HG03280 (cell line): ENCODE measurements at regions not wholly inside any gene's neighbourhood (a gene's known extent, or its start where the extent isn't known, plus 50 kb on each side); places are given as distances from the start of the nearest gene placed in this dataset.
"Not testable (repeated sequence)": the region's sequence is repeated elsewhere in the genome, so short reads cannot be mapped to it uniquely, and the experiment has no call there.

ENCODE experiments used
- ATAC-seq: cut with Tn5 transposase; IDR thresholded peaks from one replicate; pipeline ENCODE4 v1.9.1; 2021; ENCODE audit warnings: mild to moderate bottlenecking, moderate library complexity; ENCODE audit not compliant: unreplicated experiment

GRCh38 chr2:88857274-88857741, 165.8 kb downstream of the RPIA start:
- no peak for ATAC-seq

- ATAC-seq, result no peak
Measured at GRCh38 chr2:88857951-88858411, 166.5 kb downstream of the RPIA start.

GRCh38 chr2:88859461-88859860, 168.0 kb downstream of the RPIA start:
- ATAC-seq, result no peak

- ATAC-seq, result no peak
Measured at GRCh38 chr2:88860421-88861075, 169.1 kb downstream of the RPIA start.

DNA sequence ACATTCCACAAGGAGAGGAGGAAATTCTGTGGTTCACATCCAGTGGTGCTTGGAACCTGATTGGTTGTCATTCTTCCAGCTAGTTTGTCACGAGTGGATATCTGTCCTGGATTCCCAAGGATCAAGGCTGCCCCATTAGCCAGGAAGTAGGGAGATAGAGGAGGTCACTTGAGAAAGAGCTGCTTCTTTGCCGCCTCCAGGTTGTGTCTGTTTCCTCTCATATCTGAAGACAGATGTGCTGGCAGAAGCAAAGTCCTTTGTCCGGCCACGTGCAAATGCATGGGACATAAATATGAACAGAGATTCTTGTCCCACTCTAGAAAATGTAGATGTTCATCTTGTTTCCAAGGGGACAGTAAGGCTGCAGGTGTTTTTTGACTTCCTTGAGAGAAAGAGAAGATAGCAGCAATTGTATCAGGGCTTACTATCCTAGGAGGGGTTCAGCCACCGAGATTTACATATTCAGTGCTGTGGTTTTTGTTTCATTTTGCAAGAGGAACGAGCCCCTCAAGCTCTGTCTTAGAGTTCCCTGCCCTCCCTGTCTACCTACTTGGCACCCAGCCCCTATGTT, 174.4 kb downstream of the RPIA start:
- ATAC-seq, result no peak

GRCh38 chr2:88866756-88867155, 175.3 kb downstream of the RPIA start:
- ATAC-seq, result no peak

- ATAC-seq, result no peak
Measured at GRCh38 chr2:88868861-88869260, 177.4 kb downstream of the RPIA start.

GRCh38 chr2:88870267-88870839, 178.9 kb downstream of the RPIA start:
- no peak for ATAC-seq

DNA sequence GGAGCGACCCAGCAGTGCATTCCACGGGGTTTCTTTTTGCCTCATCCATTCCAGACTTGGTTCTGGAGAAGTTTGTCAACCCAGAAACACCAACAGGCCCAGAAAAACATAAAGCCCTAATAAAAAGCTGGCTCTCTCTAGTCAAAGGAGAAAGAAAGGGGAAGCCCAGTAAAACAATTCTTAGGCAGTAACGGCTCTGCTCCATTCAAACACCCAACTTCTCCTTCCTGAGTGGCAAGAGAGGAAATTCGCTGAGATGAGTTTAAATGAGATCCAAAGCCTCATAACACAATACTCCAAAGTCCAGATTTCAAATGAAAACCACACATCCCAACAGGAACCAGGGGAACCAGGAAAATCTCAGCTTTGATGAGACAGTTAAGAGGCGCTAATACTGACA, 179.9 kb downstream of the RPIA start:
- no peak for ATAC-seq

DNA sequence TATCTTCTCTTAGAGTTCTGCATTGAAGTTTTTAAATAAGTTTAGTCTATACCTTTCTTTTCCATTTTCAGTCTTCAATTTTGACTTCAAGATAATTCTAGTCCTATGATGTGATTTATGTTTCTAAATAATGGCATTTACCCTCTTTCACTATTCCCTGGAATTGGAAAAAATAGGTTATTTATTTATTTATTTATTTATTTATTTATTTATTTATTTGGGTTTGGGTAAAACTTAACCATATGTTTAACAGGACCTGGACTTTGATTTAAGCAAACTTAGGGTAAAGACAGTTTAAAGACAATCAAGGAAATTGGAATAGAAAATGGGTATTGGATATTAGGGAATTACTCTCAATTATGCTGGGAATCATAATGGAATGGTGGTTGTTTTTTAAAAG, 182.1 kb downstream of the RPIA start:
- no peak for ATAC-seq

DNA sequence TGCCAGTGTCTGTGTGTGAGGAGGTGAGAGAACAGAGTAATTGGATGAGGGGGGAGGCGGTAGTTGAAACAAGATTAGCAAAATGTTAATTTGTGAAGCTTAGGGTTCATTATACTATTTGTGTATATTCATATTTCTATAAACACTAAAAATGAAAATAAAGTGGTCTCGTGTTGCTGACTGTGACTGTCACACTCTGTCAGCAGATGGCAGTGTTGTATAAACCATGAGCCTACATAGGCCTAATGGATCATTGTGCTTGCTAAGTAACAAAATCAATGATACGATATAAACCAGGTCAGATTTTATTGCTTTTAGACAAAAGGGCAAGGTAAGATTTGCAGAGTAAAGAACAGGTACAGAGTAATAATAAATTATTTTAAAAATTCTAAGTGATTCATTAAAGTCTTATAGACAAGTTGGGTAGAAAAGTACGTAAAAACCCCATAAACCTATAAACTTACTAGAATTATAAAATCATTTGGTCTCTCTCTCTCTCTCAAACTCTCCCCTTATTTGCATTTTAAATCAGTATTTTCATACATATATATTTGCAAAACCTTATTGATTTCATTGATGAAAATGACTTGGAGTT, 182.7 kb downstream of the RPIA start:
- ATAC-seq, result no peak

DNA sequence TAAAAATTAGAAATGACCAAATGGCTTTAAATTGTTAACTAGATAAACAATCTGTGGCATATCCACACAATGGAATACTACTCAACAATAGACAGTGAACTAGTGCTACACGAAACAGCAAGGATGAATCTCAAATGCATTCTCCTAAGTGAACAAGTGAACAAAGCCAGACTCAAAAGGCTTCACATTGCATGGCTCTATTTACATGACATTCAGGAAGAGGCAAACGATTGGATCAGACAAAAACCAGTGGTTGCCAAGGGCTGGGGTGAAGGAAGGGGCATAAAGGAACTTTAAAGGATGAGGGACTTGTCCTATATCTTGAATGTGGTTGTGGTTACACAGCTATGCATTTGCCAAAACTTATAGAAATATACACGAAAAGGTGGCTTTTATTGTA, 184.3 kb downstream of the RPIA start:
- no peak for ATAC-seq

DNA sequence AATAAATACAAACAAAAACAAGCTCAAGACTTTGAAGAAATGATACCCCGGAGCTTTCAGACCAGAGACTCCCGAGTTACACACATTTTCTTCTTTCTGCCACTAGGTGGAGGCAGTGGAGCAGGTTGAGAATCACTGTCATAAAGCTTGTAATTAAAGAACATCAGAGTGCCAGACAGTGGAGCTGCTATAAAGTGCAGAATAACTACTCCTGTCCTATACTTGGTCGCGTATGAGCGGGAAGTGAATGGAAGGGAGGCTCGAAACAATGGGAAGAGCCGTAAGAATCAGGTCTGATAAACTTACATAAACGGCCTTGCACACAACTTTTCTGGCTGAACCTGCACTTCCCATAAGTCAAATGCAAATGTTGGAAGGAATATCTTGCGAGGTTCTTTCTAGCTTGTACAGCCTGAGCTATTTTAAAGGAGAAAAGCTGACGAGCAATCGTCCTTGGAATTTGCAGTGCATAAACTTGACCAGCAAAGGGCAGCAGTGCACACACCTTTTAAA, 189.0 kb downstream of the RPIA start:
- no peak for ATAC-seq

DNA sequence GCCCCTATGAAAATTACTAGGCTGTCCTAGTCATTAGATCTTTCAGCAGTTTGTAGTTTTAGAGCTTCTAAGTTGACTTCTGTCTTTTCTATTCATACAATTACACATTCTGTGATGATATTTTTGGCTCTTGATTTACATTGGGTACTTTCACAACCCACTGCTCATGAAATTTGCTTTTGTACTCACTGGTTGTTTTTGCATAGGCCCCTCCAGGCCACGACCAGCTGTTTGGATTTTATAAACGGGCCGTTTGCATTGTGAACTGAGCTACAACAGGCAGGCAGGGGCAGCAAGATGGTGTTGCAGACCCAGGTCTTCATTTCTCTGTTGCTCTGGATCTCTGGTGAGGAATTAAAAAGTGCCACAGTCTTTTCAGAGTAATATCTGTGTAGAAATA, 193.8 kb downstream of the RPIA start:
- ATAC-seq, result no peak

- no peak for ATAC-seq
Measured at GRCh38 chr2:88885679-88886416, 194.4 kb downstream of the RPIA start.

DNA sequence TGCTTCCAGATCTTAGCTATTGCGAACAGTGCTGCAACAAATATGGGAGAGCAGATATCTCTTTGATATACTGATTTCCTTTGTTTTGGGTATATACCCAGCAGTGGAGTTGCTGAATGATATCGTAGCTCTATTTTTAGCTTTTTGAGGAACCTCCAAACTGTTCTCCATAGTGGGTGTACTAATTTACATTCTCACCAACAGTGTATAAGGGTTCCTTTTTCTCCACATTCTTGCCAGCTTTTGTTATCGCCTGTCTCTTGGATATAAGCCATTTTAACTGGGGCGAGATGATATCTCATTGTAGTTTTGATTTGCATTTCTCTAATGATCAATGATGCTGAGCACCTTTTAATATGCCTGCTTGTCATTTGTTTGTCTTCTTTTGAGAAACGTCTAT, 196.0 kb downstream of the RPIA start:
- ATAC-seq, result not testable (repeated sequence)

GRCh38 chr2:88892207-88892606, 200.7 kb downstream of the RPIA start:
- no peak for ATAC-seq

DNA sequence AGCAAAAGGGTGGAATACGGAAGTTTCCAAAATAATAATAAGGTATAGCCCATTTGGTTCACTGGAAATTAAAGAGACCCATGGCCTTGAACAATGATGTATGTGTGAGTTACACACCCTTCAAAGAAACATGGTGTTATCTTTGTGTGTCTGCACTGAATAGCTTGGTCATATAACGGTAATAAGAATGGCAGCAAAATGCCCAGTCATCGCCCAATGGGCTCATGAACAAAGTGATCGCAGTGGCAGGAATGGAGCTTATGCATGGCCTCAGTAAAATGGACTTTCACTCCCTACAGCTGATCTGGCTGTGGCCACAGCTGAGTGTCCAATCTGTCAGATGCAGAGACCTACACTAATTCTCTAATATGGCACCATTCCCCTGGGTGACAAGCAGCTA, 201.3 kb downstream of the RPIA start:
- no peak for ATAC-seq

GRCh38 chr2:88896971-88897370, 205.5 kb downstream of the RPIA start:
- ATAC-seq, result no peak

- no peak for ATAC-seq
Measured at GRCh38 chr2:88897715-88898114, 206.2 kb downstream of the RPIA start.

DNA sequence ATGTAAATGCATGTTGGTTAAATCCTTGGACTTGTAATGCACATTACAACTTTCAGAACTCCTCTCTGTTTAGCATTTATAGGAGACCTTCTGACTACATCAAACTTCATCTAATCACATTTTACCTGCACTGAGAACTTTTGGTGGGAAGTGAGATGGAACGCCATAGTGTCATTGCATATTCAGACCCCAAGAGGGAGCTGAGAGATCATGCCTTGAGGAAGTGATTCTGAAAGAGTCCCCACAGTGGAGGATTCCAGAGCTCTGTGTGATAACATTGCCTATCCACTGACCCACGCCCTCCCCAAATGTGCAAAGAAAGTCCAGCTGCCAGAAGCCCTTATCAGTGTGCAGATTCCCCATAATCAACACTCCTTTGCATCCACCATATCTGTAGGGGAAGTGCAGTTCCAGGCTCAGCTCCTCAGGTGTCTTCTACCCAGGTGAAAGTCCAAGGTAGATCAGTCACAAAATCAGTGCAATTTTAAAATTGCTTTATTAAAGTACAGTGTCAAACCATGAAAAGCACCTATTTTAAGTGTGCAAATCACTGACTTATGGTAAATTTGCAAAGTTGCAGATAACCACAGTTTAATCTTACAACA, 212.4 kb downstream of the RPIA start:
- no peak for ATAC-seq
